Upper lobe of left lung (tissue), 6 donors: ENCODE measurements at regions not wholly inside any gene's neighbourhood (a gene's known extent, or its start where the extent isn't known, plus 50 kb on each side); places are given as distances from the start of the nearest gene placed in this dataset.

Experiments used
- ATAC-seq, 2 donors: fragments of 200-7000 bp; cut with Tn5 transposase; one replicate each; pipeline ENCODE4 v1.9.1; 2022; ENCODE audit warnings: mild to moderate bottlenecking in 2 of 2, moderate library complexity in 2 of 2; ENCODE audit not compliant: low FRiP score in 2 of 2
- DNase-seq, 2 donors: peaks; one replicate each; pipeline ENCODE4 v3.0.0-alpha.2; 2019 to 2020
- H3K27ac ChIP-seq, 4 donors: fragments of 200-600 bp; sonication (generic); one replicate each; pipeline ENCODE4 v1.5.1; 2016 to 2019
- H3K27me3 ChIP-seq, 4 donors: fragments of 200-600 bp; sonication (generic); one replicate each; pipeline ENCODE4 v1.5.1; 2017 to 2019
- H3K36me3 ChIP-seq, 4 donors: fragments of 200-600 bp; sonication (generic); one replicate each; pipeline ENCODE4 v1.5.1; 2016 to 2019
- H3K4me1 ChIP-seq, 4 donors: fragments of 200-600 bp; sonication (generic); one replicate each; pipeline ENCODE4 v1.5.1; 2018 to 2019
- H3K4me3 ChIP-seq, 4 donors: fragments of 200-600 bp; sonication (generic); one replicate each; pipeline ENCODE4 v1.5.1; 2017 to 2019; ENCODE audit warnings: mild to moderate bottlenecking in 2 of 4, moderate library complexity in 1 of 4
- H3K9me3 ChIP-seq, 4 donors: fragments of 200-600 bp; sonication (generic); one replicate each; pipeline ENCODE4 v1.5.1; 2018 to 2019
- CTCF ChIP-seq, 6 experiments: fragments of 450-650 bp in 4 of 6; fragments of 200-600 bp in 2 of 6; sonication (generic) in 2 of 6; IDR thresholded peaks; one replicate each; pipeline ENCODE4 v1.5.1; 2016 to 2019; ENCODE audit warnings: antibody characterized with exemption in 6 of 6
- EP300 ChIP-seq, 4 donors: sonication (generic); formaldehyde crosslinking; IDR thresholded peaks; one replicate each; pipeline ENCODE4 v1.5.1; 2017; ENCODE audit warnings: antibody characterized with exemption in 4 of 4, control low read depth in 2 of 4
- POLR2A ChIP-seq, 4 donors: fragments of 450-650 bp; IDR thresholded peaks; one replicate each; pipeline ENCODE4 v1.5.1; 2016 to 2017; ENCODE audit warnings: antibody characterized with exemption in 4 of 4, mild to moderate bottlenecking in 2 of 4
- POLR2AphosphoS5 ChIP-seq, 2 donors: sonication (generic); formaldehyde crosslinking; IDR thresholded peaks; one replicate each; pipeline ENCODE4 v1.5.1; 2017; ENCODE audit warnings: antibody characterized with exemption in 2 of 2
- WGBS, 2 donors: methylation state at CpG; one replicate each; pipeline ENCODE4 v1.1.5; 2017 to 2018; 5-methylcytosine and 5-hydroxymethylcytosine counted together
- donor health status: DM: no; HTN: no; CAD: no; lungs with moderate emphysema.
- donor health status: DM: no; HTN: yes; CAD: no; lungs with severe emphysema.

GRCh38 chr11:98104249-98104648 is 916.5 kb upstream of the CNTN5 start:
- DNase-seq (no peak), ATAC-seq (no peak)
- no peak overlapping the region for H3K27ac ChIP-seq
- H3K4me3 ChIP-seq, result no peak overlapping the region
- no peak for TF ChIP-seq EP300 (IDR thresholded peaks at IDR 0.05)
- TF ChIP-seq POLR2A (IDR thresholded peaks at IDR 0.05), result no peak
- no peak for TF ChIP-seq CTCF (IDR thresholded peaks at IDR 0.05)
- no peaks in the 10 kb centered on the region for H3K36me3 ChIP-seq
- no peaks in the 10 kb centered on the region for H3K9me3 ChIP-seq
- H3K4me1 ChIP-seq, result no peaks in the 10 kb centered on the region
- H3K27me3 ChIP-seq, result no peaks in the 10 kb centered on the region

- ATAC-seq, result no peak
- no peaks in the 10 kb centered on the region for H3K36me3 ChIP-seq
- H3K9me3 ChIP-seq, result no peaks in the 10 kb centered on the region
- H3K4me3 ChIP-seq, result no peak overlapping the region
- WGBS, 2 donors, result 20 to 31% methylated on average over 2 of the region's 2 CpGs
- no peaks in the 10 kb centered on the region for H3K27me3 ChIP-seq
- TF ChIP-seq POLR2AphosphoS5 (IDR thresholded peaks at IDR 0.05) (no peak), CTCF (IDR thresholded peaks at IDR 0.05) (no peak), EP300 (IDR thresholded peaks at IDR 0.05) (no peak), POLR2A (IDR thresholded peaks at IDR 0.05) (no peak)
- H3K4me1 ChIP-seq, result no peaks in the 10 kb centered on the region
- no peak overlapping the region for H3K27ac ChIP-seq
- no peak for DNase-seq
Observed at GRCh38 chr11:98107736-98108135, 913.0 kb upstream of the CNTN5 start.

- 82 to 84% methylated on average over 5 of the region's 5 CpGs for WGBS, 2 donors
- ATAC-seq (no peak), DNase-seq (no peak)
Observed at GRCh38 chr11:98110030-98110429, 910.7 kb upstream of the CNTN5 start.

GRCh38 chr11:98115873-98116272 is 904.9 kb upstream of the CNTN5 start:
- Histone ChIP-seq H3K27ac (no peak overlapping the region), H3K4me3 (no peak overlapping the region), H3K36me3 (no peaks in the 10 kb centered on the region), H3K4me1 (no peaks in the 10 kb centered on the region), H3K9me3 (no peaks in the 10 kb centered on the region), H3K27me3 (no peaks in the 10 kb centered on the region)
- no peak for TF ChIP-seq POLR2A (IDR thresholded peaks at IDR 0.05)
- no peak for TF ChIP-seq EP300 (IDR thresholded peaks at IDR 0.05)
- no peak for TF ChIP-seq CTCF (IDR thresholded peaks at IDR 0.05)
- no peak for TF ChIP-seq POLR2AphosphoS5 (IDR thresholded peaks at IDR 0.05)
- WGBS, 2 donors, result 54 to 63% methylated on average over 1 of the region's 1 CpG
- DNase-seq (no peak), ATAC-seq (no peak)

More at GRCh38 chr11:98110030-98110429, 910.7 kb upstream of the CNTN5 start:
- Histone ChIP-seq H3K4me3 (no peak overlapping the region), H3K27me3 (no peaks in the 10 kb centered on the region), H3K4me1 (no peaks in the 10 kb centered on the region), H3K27ac (no peak overlapping the region), H3K36me3 (no peaks in the 10 kb centered on the region), H3K9me3 (no peaks in the 10 kb centered on the region)
- TF ChIP-seq EP300 (IDR thresholded peaks at IDR 0.05), result no peak
- no peak for TF ChIP-seq CTCF (IDR thresholded peaks at IDR 0.05)
- no peak for TF ChIP-seq POLR2AphosphoS5 (IDR thresholded peaks at IDR 0.05)
- TF ChIP-seq POLR2A (IDR thresholded peaks at IDR 0.05), result no peak

- DNase-seq (no peak), ATAC-seq (no peak)
- Histone ChIP-seq H3K4me1 (no peaks in the 10 kb centered on the region), H3K9me3 (peaks cover 0 to 4% (median 0%) of the 10 kb centered on the region in 4 donors), H3K4me3 (no peak overlapping the region), H3K27me3 (no peaks in the 10 kb centered on the region), H3K36me3 (no peaks in the 10 kb centered on the region), H3K27ac (no peak overlapping the region)
- no peak for TF ChIP-seq POLR2A (IDR thresholded peaks at IDR 0.05)
- TF ChIP-seq POLR2AphosphoS5 (IDR thresholded peaks at IDR 0.05), result no peak
- TF ChIP-seq CTCF (IDR thresholded peaks at IDR 0.05), result no peak
- TF ChIP-seq EP300 (IDR thresholded peaks at IDR 0.05), result no peak
Observed at GRCh38 chr11:98130117-98130625, 890.6 kb upstream of the CNTN5 start.
